ENCODE measurements at regions not wholly inside any gene's neighbourhood (a gene's known extent, or its start where the extent isn't known, plus 50 kb on each side); places are given as distances from the start of the nearest gene placed in this dataset.

- TF ChIP-seq, protein P1, sequence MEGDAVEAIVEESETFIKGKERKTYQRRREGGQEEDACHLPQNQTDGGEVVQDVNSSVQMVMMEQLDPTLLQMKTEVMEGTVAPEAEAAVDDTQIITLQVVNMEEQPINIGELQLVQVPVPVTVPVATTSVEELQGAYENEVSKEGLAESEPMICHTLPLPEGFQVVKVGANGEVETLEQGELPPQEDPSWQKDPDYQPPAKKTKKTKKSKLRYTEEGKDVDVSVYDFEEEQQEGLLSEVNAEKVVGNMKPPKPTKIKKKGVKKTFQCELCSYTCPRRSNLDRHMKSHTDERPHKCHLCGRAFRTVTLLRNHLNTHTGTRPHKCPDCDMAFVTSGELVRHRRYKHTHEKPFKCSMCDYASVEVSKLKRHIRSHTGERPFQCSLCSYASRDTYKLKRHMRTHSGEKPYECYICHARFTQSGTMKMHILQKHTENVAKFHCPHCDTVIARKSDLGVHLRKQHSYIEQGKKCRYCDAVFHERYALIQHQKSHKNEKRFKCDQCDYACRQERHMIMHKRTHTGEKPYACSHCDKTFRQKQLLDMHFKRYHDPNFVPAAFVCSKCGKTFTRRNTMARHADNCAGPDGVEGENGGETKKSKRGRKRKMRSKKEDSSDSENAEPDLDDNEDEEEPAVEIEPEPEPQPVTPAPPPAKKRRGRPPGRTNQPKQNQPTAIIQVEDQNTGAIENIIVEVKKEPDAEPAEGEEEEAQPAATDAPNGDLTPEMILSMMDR (IDR thresholded peaks at IDR 0.05): no peak
- TF ChIP-seq POLR2A (IDR thresholded peaks at IDR 0.05): no peak
Observed at GRCh38 chr5:118052503-118052902, 935.8 kb downstream of the DTWD2 start.

Measured in Peyer's patch (tissue), 4 donors.